SU-DHL-6 (cell line): ENCODE measurements at regions not wholly inside any gene's neighbourhood (a gene's known extent, or its start where the extent isn't known, plus 50 kb on each side); places are given as distances from the start of the nearest gene placed in this dataset.

ENCODE experiments used
- H2AFZ ChIP-seq: fragments of 200-600 bp; sonication (generic); 2 replicates; pipeline ENCODE4 v1.6.1; 2014; ENCODE audit warnings: low read depth, mild to moderate bottlenecking, moderate library complexity, mixed read lengths, antibody characterized with exemption, low read length; ENCODE audit not compliant: severe bottlenecking
- H3F3A ChIP-seq: fragments of 200-600 bp; shearing (Covaris generic); 2 replicates; pipeline ENCODE4 v1.6.0; 2016; ENCODE audit warnings: antibody characterized with exemption, mild to moderate bottlenecking; ENCODE audit not compliant: insufficient read depth
- H3K27ac ChIP-seq: fragments of 200-600 bp; sonication (generic); 2 replicates; pipeline ENCODE4 v1.5.1; 2016; ENCODE audit warnings: low read depth, mild to moderate bottlenecking, low read length, moderate library complexity, mixed read lengths
- H3K27me3 ChIP-seq: fragments of 200-600 bp; sonication (generic), shearing (Covaris generic); 2 replicates; pipeline ENCODE4 v1.6.0; 2014; ENCODE audit warnings: mild to moderate bottlenecking, low read length
- H3K36me3 ChIP-seq: fragments of 200-600 bp; sonication (generic); 2 replicates; pipeline ENCODE4 v1.6.1; 2014; ENCODE audit warnings: mild to moderate bottlenecking, low read length, mixed read lengths
- H3K4me2 ChIP-seq: fragments of 300-600, 200-600 bp; shearing (Covaris generic), sonication (generic); 2 replicates; pipeline ENCODE4 v1.6.0; 2014; ENCODE audit warnings: low read length, low read depth, mild to moderate bottlenecking; ENCODE audit not compliant: poor library complexity, severe bottlenecking
- H3K4me3 ChIP-seq: fragments of 200-600 bp; sonication (generic); 2 replicates; pipeline ENCODE4 v1.5.1; 2014; ENCODE audit warnings: antibody characterized with exemption, low read length, mild to moderate bottlenecking, mixed read lengths; ENCODE audit not compliant: insufficient read depth, poor library complexity, severe bottlenecking
- H3K79me2 ChIP-seq: fragments of 200-600 bp; sonication (generic); 2 replicates; pipeline ENCODE4 v1.6.1; 2014; ENCODE audit warnings: mild to moderate bottlenecking, low read length, moderate library complexity; ENCODE audit not compliant: insufficient read depth
- H3K9ac ChIP-seq: fragments of 200-600 bp; sonication (generic); 2 replicates; pipeline ENCODE4 v1.7.0; 2014; ENCODE audit warnings: mild to moderate bottlenecking, low read length
- H3K9me2 ChIP-seq: fragments of 200-600 bp; sonication (generic); replicated peaks from 2 replicates; pipeline ENCODE4 v1.6.1; 2014; ENCODE audit warnings: low read length; ENCODE audit not compliant: insufficient read depth
- H3K9me3 ChIP-seq: fragments of 200-600 bp; sonication (generic); 2 replicates; pipeline ENCODE4 v1.6.1; 2014; ENCODE audit warnings: low read length, mixed read lengths; ENCODE audit not compliant: insufficient read depth
- H4K20me1 ChIP-seq: fragments of 200-600 bp; sonication (generic); 2 replicates; pipeline ENCODE4 v1.6.1; 2014; ENCODE audit warnings: low read depth, mild to moderate bottlenecking, antibody characterized with exemption, low read length, moderate library complexity, mixed read lengths
- EZH2phosphoT487 ChIP-seq: fragments of 200-600 bp; sonication (generic), shearing (Covaris generic); conservative IDR thresholded peaks from 2 replicates; pipeline ENCODE4 v1.6.1; 2018; ENCODE audit warnings: mild to moderate bottlenecking, antibody characterized with exemption, low read length, moderate library complexity, mixed read lengths
- TF ChIP-seq, protein P1 (sequence below): fragments of 200-600 bp; sonication (generic); IDR thresholded peaks from one replicate; pipeline ENCODE4 v1.5.1; 2017; ENCODE audit warnings: antibody characterized with exemption, mild to moderate bottlenecking, low read length, moderate library complexity; ENCODE audit not compliant: insufficient read depth, poor library complexity, severe bottlenecking

DNA sequence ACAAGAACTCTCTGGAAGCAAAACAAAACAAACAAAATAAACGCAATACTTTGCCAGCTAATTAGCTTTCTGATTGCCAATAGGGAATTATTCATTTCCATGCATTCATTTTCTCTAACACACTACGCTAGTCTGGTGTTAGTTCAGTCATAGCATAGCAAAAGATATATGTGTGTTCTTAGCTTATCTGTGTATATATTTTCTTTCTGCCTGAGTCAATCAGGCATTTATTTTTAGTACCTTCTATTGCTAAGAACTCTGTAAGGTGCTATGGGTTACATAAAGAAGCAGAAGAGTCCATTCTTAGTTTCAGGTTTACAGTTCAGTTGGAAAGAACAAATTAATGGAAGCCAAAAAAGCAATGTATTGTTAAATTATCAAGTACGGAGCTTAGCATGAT is 490.9 kb downstream of the KLF5 start:
- no peak for TF ChIP-seq EZH2phosphoT487
- TF ChIP-seq, protein P1, sequence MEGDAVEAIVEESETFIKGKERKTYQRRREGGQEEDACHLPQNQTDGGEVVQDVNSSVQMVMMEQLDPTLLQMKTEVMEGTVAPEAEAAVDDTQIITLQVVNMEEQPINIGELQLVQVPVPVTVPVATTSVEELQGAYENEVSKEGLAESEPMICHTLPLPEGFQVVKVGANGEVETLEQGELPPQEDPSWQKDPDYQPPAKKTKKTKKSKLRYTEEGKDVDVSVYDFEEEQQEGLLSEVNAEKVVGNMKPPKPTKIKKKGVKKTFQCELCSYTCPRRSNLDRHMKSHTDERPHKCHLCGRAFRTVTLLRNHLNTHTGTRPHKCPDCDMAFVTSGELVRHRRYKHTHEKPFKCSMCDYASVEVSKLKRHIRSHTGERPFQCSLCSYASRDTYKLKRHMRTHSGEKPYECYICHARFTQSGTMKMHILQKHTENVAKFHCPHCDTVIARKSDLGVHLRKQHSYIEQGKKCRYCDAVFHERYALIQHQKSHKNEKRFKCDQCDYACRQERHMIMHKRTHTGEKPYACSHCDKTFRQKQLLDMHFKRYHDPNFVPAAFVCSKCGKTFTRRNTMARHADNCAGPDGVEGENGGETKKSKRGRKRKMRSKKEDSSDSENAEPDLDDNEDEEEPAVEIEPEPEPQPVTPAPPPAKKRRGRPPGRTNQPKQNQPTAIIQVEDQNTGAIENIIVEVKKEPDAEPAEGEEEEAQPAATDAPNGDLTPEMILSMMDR, result no peak
- Histone ChIP-seq H4K20me1 (no peaks in the 10 kb centered on the region), H3K79me2 (no peaks in the 10 kb centered on the region), H3K27ac (no peak overlapping the region), H3F3A (no peaks in the 10 kb centered on the region), H3K36me3 (no peaks in the 10 kb centered on the region), H3K4me3 (no peak overlapping the region), H3K27me3 (no peaks in the 10 kb centered on the region), H3K9me2 (no peaks in the 10 kb centered on the region), H2AFZ (no peak overlapping the region), H3K9me3 (no peaks in the 10 kb centered on the region), H3K4me2 (no peak overlapping the region), H3K9ac (no peak overlapping the region)

DNA sequence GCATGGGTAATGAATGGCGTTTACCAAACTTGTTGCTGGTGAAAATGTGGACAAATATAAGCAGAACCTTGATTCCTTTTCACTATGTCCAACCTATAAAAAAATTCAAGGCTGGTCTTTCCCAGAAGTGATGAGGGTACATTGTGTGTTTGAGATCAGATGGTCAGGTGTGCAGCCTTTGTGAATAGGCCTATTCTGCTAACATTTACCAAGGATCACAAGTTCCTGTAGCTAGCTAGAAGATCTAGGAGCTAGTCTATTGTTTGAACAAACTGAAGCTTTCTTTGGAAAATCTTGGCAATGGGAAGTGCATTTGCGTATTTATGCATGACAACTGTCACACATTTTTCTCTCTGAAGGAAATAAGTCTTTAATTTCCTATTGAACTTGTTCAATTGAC is 489.6 kb downstream of the KLF5 start:
- no peaks in the 10 kb centered on the region for H3K9me3 ChIP-seq
- no peaks in the 10 kb centered on the region for H3K36me3 ChIP-seq
- H3K4me2 ChIP-seq, result no peak overlapping the region
- no peaks in the 10 kb centered on the region for H4K20me1 ChIP-seq
- TF ChIP-seq EZH2phosphoT487, result no peak
- TF ChIP-seq, protein P1, result no peak
- no peaks in the 10 kb centered on the region for H3K9me2 ChIP-seq
- no peak overlapping the region for H2AFZ ChIP-seq
- no peaks in the 10 kb centered on the region for H3F3A ChIP-seq
- no peaks in the 10 kb centered on the region for H3K79me2 ChIP-seq
- no peak overlapping the region for H3K4me3 ChIP-seq
- no peak overlapping the region for H3K9ac ChIP-seq
- no peak overlapping the region for H3K27ac ChIP-seq
- H3K27me3 ChIP-seq, result no peaks in the 10 kb centered on the region

DNA sequence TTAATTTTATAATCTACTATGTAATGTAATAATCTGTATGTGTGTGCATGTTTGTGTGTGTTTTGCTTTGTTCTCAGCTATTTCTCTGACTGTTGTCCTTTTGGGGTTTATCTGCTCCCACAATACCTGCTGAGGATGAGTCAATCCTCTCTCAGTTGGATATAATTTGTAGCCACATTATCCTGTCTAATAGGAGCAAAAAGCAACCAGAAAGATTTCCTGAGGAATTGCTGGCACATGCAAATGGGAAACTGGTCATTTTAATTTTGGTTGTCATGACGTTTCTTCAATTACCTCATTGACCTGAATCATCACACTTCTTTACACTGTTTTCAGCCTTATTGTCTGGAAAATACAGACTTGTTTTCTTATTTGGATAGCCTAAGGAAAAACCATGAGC is 488.4 kb downstream of the KLF5 start:
- H3K9me3 ChIP-seq, result no peaks in the 10 kb centered on the region
- no peak overlapping the region for H3K4me2 ChIP-seq
- H3K9me2 ChIP-seq, result no peaks in the 10 kb centered on the region
- no peaks in the 10 kb centered on the region for H3K79me2 ChIP-seq
- no peak for TF ChIP-seq EZH2phosphoT487
- H3K27ac ChIP-seq, result no peak overlapping the region
- no peaks in the 10 kb centered on the region for H3F3A ChIP-seq
- H3K27me3 ChIP-seq, result no peaks in the 10 kb centered on the region
- H2AFZ ChIP-seq, result no peak overlapping the region
- H4K20me1 ChIP-seq, result no peaks in the 10 kb centered on the region
- no peak overlapping the region for H3K9ac ChIP-seq
- no peak overlapping the region for H3K4me3 ChIP-seq
- no peaks in the 10 kb centered on the region for H3K36me3 ChIP-seq

DNA sequence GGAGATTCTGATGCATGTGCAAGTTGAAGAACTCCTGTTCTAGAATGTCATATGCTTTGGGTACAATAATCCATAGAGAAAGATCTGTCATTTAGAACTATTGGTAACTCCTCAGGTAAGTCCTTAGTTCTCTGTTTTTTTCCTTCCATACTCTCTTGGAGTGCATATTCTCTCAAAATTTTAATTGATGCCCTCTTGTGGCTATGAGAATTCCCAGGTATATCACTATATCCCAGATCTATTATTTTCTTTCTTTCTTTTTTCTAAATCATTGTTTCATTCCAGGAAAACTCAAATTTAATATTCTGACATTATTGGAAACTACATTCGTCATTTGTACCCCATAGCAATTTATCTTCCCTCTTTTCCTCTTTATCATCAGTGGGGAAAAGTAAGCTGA is 485.4 kb downstream of the KLF5 start:
- no peaks in the 10 kb centered on the region for H3F3A ChIP-seq
- H3K9ac ChIP-seq, result no peak overlapping the region
- no peak overlapping the region for H3K27ac ChIP-seq
- H3K4me3 ChIP-seq, result no peak overlapping the region
- TF ChIP-seq EZH2phosphoT487, result no peak
- TF ChIP-seq, protein P1, result no peak
- H4K20me1 ChIP-seq, result no peaks in the 10 kb centered on the region
- no peaks in the 10 kb centered on the region for H3K79me2 ChIP-seq
- H3K36me3 ChIP-seq, result no peaks in the 10 kb centered on the region
- no peaks in the 10 kb centered on the region for H3K9me3 ChIP-seq
- H3K4me2 ChIP-seq, result no peak overlapping the region
- no peak overlapping the region for H2AFZ ChIP-seq
- H3K27me3 ChIP-seq, result no peaks in the 10 kb centered on the region
- no peaks in the 10 kb centered on the region for H3K9me2 ChIP-seq
